Hepatocyte (in vitro differentiated cells): ENCODE measurements at regions not wholly inside any gene's neighbourhood (a gene's known extent, or its start where the extent isn't known, plus 50 kb on each side); places are given as distances from the start of the nearest gene placed in this dataset.

ENCODE experiments used
- EZH2 ChIP-seq: fragments of 200-600 bp; sonication (generic); IDR thresholded peaks from 2 replicates; pipeline ENCODE4 v1.6.1; 2016; ENCODE audit warnings: antibody characterized with exemption, mild to moderate bottlenecking, borderline replicate concordance
- TF ChIP-seq, protein P1 (sequence below): fragments of 200-600 bp; sonication (generic); IDR thresholded peaks from 2 replicates; pipeline ENCODE4 v1.5.1; 2016; ENCODE audit warnings: antibody characterized with exemption, mild to moderate bottlenecking; ENCODE audit not compliant: poor library complexity

DNA sequence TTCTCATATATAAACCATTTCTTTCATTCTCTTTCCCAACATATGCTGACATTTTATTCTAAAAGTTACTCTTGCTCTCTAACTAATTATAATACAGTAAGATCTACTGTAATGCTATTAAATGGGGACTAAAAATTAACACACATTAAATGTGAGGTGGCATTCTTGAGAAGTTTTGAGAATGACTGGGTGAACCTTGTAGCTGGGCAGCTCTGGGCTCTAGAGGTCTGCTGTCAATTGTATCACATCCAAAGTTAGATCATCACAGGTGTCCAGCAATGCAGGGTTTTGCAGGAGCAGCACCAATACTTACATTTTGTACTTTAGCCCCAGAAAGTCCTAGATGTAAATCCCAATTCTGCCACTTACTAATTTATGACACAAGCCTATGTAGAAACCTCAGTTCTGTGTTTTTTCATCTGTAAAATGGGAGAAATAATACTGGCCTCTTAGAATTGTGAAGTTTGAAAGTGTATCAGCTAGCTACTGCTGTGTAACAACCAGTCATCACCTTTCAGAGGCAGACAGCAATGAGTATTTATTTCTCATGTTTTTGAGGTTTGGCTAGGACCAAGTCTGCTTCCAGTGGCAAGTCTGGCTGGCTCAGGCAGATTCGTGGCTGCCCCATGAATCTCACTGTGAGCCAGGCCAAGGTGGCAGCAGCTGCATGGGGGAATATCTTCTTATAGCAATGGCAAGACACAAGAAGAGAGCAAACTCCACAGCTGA lies 79.6 kb upstream of the EMX2 start:
- TF ChIP-seq, protein P1, sequence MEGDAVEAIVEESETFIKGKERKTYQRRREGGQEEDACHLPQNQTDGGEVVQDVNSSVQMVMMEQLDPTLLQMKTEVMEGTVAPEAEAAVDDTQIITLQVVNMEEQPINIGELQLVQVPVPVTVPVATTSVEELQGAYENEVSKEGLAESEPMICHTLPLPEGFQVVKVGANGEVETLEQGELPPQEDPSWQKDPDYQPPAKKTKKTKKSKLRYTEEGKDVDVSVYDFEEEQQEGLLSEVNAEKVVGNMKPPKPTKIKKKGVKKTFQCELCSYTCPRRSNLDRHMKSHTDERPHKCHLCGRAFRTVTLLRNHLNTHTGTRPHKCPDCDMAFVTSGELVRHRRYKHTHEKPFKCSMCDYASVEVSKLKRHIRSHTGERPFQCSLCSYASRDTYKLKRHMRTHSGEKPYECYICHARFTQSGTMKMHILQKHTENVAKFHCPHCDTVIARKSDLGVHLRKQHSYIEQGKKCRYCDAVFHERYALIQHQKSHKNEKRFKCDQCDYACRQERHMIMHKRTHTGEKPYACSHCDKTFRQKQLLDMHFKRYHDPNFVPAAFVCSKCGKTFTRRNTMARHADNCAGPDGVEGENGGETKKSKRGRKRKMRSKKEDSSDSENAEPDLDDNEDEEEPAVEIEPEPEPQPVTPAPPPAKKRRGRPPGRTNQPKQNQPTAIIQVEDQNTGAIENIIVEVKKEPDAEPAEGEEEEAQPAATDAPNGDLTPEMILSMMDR, result no peak
- TF ChIP-seq EZH2, result no peak
